ENCODE measurements at regions not wholly inside any gene's neighbourhood (a gene's known extent, or its start where the extent isn't known, plus 50 kb on each side); places are given as distances from the start of the nearest gene placed in this dataset.

- intact Hi-C loops (cut with micrococcal nuclease) = no loop called here
- H3K27ac ChIP-seq (replicated peaks) = no peak overlapping the region
- no peaks in the 10 kb centered on the region for H3K4me1 ChIP-seq
- no peak for DNase-seq
- H3K27me3 ChIP-seq (ENCODE audit: low read depth) = no peaks in the 10 kb centered on the region
- no peaks in the 10 kb centered on the region for H3K9me3 ChIP-seq (replicated peaks)
- no peak overlapping the region for H3K4me3 ChIP-seq
- no peaks in the 10 kb centered on the region for H3K36me3 ChIP-seq
- TF ChIP-seq CTCF (IDR thresholded peaks at IDR 0.05; ENCODE audit: borderline replicate concordance) = no peak
These were observed 279.4 kb downstream of the RFPL4B start for GRCh38 chr6:112626468-112627082.

DNA sequence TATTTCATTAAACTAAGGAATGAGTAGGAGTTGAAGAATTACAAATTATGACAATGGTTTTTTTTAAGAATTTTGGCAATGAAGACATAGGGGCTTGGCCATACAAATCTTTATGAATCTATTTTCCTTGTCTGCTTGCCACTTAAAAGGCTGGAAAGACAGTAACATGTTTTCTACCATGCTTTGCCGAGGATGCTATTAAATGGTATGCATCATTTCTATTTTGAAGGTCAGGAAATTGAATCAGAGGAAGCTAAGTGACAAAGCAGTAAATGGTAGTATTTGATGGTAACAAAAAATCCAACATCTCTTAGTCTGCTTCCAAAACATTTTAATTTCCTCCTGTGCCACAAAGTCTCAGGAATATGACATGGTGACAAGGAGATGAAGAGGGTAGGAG, 287.2 kb downstream of the RFPL4B start:
- peaks cover under 1% of the 10 kb centered on the region for H3K4me1 ChIP-seq
- no peak overlapping the region for H3K27ac ChIP-seq (replicated peaks)
- H3K36me3 ChIP-seq = no peaks in the 10 kb centered on the region
- H3K4me3 ChIP-seq = no peak overlapping the region
- no peak for TF ChIP-seq CTCF (IDR thresholded peaks at IDR 0.05; ENCODE audit: borderline replicate concordance)
- no peak for DNase-seq
- H3K27me3 ChIP-seq (ENCODE audit: low read depth) = no peaks in the 10 kb centered on the region
- no peaks in the 10 kb centered on the region for H3K9me3 ChIP-seq (replicated peaks)
- intact Hi-C loops (cut with micrococcal nuclease) = no loop called here

GRCh38 chr6:112636650-112637262, 289.6 kb downstream of the RFPL4B start:
- Histone ChIP-seq H3K27me3 (ENCODE audit: low read depth) (no peaks in the 10 kb centered on the region), H3K36me3 (no peaks in the 10 kb centered on the region), H3K27ac (replicated peaks) (no peak overlapping the region), H3K9me3 (replicated peaks) (no peaks in the 10 kb centered on the region), H3K4me1 (peaks cover 4% of the 10 kb centered on the region), H3K4me3 (no peak overlapping the region)
- DNase-seq = no peak
- TF ChIP-seq CTCF (IDR thresholded peaks at IDR 0.05; ENCODE audit: borderline replicate concordance) = no peak
- intact Hi-C loops (cut with micrococcal nuclease) = no loop called here

DNA sequence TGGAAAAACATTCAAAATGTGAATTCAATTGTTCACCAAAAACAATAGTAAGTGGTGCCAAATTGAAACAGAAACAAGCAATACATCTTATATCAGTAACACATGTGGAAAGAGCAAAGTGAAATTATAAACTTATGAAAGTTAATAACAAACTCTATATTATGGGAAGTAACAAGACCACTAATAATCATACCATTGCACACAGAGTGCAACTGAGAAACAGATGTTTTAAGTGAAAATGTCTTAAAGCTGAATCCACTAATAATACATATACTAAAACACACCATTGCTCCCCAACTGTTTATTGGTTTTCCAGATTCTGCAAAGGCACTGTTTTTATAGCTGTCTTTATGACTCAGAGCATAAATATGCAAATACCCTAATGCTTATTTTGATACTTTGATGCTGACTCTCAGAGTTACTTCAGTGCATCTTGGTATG, 292.3 kb downstream of the RFPL4B start:
- H3K9me3 ChIP-seq (replicated peaks) = no peaks in the 10 kb centered on the region
- H3K36me3 ChIP-seq = no peaks in the 10 kb centered on the region
- no peak for TF ChIP-seq CTCF (IDR thresholded peaks at IDR 0.05; ENCODE audit: borderline replicate concordance)
- H3K27me3 ChIP-seq (ENCODE audit: low read depth) = no peaks in the 10 kb centered on the region
- peaks cover 4% of the 10 kb centered on the region for H3K4me1 ChIP-seq
- peak overlapping the region; percentile 18 for H3K27ac ChIP-seq (replicated peaks)
- no peak overlapping the region for H3K4me3 ChIP-seq
- intact Hi-C loops (cut with micrococcal nuclease) = no loop called here
- DNase-seq = no peak

GRCh38 chr6:112640891-112641290, 293.8 kb downstream of the RFPL4B start:
- H3K36me3 ChIP-seq = no peaks in the 10 kb centered on the region
- H3K27me3 ChIP-seq (ENCODE audit: low read depth) = no peaks in the 10 kb centered on the region
- H3K4me3 ChIP-seq = no peak overlapping the region
- H3K27ac ChIP-seq (replicated peaks) = no peak overlapping the region
- intact Hi-C loops (cut with micrococcal nuclease) = no loop called here
- no peaks in the 10 kb centered on the region for H3K9me3 ChIP-seq (replicated peaks)
- peaks cover 4% of the 10 kb centered on the region for H3K4me1 ChIP-seq
- TF ChIP-seq CTCF (IDR thresholded peaks at IDR 0.05; ENCODE audit: borderline replicate concordance) = no peak
- no peak for DNase-seq

Measured in left ventricle myocardium inferior (tissue), 1 donor.